GM19328 (cell line): ENCODE measurements at regions not wholly inside any gene's neighbourhood (a gene's known extent, or its start where the extent isn't known, plus 50 kb on each side); places are given as distances from the start of the nearest gene placed in this dataset.

Experiments
- ATAC-seq: cut with Tn5 transposase; IDR thresholded peaks from one replicate; pipeline ENCODE4 v1.9.1; 2021; ENCODE audit warnings: mild to moderate bottlenecking, moderate library complexity; ENCODE audit not compliant: unreplicated experiment

DNA sequence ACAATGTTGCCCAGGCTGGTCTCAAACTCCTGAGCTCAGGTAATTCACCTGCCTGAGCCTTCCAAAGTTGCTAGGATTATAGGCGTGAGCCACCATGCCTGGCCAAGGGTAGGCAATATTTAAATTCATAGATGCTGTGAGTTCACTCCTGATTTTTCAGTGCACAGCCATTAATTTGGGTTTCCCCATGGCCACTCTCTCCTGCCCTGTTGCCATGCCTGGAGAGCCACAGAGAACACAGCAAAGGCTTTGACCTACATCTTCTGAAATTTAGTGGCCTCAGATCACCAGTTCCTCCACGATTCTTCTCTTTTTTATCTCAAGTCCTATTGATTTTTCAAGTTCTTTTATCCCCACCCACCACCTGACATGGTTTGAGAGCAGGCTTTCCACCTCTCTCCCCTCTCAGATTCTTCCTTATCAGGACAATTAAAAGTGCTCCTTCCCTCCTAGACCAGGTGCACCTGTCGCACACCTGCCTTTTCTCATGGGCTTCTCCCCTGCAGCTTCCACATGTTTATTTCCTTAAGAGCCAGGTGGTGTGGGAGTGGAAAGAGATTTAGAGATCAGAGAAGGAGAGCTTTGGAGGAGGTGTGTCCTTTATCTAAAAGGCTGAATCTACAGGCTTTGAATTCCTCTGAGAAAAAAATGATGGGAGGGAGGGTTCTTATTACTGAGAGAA is 123.8 kb downstream of the ADRA2A start:
- ATAC-seq: no peak

DNA sequence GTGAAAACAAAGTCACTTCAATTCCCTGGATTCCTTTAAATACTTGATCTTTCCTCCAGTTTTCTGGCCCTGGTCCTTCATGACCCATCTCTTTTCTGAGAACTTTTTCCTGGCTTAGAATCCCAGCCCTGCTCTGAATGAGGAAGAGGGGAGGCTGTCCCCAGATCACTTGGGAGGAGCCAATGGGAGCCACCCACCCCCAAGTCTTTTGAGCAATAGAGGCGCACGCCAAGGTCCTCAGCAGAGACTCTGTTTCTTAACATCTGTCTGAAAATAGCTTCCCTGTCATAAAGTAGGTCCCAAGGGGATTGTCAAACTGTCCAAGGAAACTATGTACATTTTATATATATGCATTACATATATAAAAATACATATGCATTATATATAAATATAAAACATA is 126.8 kb downstream of the ADRA2A start:
- no peak for ATAC-seq

DNA sequence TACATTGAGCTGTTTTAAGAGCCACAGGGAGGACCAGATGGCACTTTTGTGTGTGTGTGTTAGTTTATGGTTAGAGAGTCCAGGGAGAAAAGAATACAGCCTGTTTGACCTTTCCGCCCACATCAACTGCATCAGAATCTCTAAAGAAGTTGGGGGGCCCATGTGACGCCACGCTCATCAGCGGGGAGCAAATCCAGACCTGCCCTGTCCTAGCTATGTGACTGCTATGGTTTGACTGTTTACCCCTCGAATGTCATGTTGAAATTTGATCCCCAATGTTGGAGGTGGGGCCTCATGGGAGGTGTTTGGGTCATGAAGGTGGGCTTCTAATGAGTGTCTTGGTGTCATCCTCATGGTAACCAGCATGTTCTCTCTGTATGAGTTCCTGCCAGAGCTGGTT is 128.0 kb downstream of the ADRA2A start:
- ATAC-seq: no peak

DNA sequence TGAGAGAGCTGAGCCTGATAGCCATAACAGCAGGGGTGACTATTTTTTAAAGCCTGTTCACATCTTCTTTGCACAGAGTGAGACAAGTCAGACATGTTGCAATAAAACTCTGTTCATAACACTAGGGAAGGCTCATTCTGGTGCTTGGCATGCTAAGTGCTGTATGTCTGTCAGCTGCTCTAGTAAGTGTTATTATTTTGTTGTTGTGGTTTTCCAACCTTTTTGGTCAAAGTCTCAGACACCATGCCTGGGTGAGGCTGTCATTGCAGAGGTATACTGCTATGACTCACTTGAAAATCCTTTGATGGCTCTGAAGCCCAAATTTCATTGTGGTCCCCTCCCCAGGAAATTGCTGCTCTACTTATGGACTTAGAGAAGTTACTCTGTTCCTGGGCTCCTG is 129.7 kb downstream of the ADRA2A start:
- no peak for ATAC-seq

DNA sequence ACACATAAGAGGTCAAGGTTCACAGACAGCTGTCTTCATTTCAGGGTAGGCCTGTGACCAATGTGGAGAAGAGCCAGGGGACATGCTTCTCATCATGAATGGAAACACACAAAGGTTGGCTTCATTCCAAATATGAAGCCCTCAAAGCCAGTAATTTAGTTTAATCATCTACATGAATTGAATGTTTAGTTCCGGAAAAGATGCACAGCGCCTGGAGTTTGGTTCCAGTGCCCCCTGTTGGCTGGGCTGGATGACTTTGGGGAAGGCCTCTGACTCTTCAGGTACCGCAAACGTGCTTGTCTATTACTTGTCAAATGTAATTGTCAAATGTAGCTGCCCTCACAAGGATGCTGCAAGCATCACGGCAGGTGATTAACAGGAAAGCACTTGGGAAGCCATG is 130.7 kb downstream of the ADRA2A start:
- no peak for ATAC-seq

GRCh38 chr10:111208951-111209350 is 132.1 kb downstream of the ADRA2A start:
- ATAC-seq: no peak

DNA sequence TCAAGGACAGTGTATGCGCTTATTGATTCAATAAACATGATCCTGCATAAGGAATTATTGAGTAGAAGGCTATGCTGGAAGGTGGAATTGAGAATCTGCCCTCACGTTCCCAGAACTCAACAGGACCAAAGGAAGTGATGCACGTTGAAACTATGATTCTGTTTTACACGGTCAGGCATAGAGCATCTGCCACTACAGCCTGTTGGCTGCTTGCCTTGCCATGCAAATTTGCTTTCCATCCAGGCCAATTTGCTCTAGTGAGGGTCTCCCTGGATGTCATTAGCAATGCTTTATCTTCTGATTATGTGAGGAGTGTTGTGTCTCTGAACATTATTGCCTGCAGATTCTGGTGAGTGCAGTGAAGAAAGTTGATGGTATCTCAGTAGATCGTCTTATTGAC is 132.9 kb downstream of the ADRA2A start:
- no peak for ATAC-seq

- ATAC-seq: no peak
These were observed 134.4 kb downstream of the ADRA2A start for GRCh38 chr10:111211241-111211640.

- no peak for ATAC-seq
These were observed 134.9 kb downstream of the ADRA2A start for GRCh38 chr10:111211706-111212105.

DNA sequence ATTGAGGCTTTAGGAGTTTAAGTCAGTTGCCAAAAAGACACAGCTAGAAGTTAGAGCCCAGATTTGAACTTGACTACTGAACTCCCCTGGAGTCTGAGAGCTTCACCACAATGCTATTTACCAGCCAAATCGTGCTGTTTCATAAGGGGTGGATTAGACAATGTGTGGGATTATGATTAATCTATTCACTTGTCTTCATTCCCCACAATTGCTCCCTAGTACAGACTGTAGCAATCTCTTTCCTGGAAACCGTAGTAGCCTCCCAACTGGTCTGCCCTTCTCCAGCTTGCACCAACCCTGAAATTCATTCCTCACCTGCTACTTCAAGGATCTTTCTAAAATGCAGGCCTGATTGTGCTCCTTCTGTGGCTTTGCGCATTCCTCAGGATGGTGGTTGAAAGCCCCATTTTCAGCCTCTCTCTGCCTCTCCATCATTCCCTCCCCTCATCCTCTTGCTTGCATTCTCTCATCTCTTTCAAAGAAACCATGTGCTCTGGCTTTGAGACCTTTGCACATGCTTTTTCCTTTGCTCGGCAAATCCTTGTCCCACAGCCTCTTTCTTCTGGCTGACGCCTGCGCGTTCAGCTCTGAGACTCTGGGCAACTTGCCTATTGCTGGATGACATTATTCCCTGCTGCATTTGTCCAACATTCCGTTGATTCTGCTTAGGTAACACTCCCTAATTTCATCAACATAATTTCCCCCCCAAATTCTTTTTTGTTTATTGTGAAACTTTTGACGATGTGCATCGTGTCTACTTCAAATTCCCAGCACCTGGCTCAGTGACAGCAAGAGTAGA is 145.1 kb downstream of the ADRA2A start:
- ATAC-seq: no peak

GRCh38 chr10:111222961-111223360 is 146.1 kb downstream of the ADRA2A start:
- no peak for ATAC-seq

- ATAC-seq: no peak
These were observed 154.9 kb downstream of the ADRA2A start for GRCh38 chr10:111231779-111232178.

- ATAC-seq: no peak
These were observed 156.6 kb downstream of the ADRA2A start for GRCh38 chr10:111233439-111233838.

GRCh38 chr10:111234234-111234913 is 157.5 kb downstream of the ADRA2A start:
- no peak for ATAC-seq

DNA sequence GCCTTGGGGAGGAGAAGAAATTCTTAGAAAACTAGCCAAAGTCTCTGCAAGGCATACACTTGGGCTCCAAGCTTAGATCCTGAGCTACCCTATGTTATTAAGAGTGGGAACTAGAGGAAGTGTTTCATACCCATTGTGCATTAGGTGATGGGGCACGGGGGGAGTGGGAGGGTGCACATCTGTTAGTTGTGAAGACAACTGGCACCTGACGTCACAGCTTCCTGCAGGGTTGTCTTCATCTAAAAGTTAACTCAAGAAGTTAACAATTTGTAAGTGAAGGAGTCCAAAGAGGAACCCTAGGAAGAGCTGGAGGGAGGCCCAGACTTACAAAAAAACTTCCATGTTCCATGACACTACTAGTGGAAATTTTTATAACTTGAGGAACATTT is 158.1 kb downstream of the ADRA2A start:
- no peak for ATAC-seq

- ATAC-seq: no peak
These were observed 163.5 kb downstream of the ADRA2A start for GRCh38 chr10:111240348-111240747.

DNA sequence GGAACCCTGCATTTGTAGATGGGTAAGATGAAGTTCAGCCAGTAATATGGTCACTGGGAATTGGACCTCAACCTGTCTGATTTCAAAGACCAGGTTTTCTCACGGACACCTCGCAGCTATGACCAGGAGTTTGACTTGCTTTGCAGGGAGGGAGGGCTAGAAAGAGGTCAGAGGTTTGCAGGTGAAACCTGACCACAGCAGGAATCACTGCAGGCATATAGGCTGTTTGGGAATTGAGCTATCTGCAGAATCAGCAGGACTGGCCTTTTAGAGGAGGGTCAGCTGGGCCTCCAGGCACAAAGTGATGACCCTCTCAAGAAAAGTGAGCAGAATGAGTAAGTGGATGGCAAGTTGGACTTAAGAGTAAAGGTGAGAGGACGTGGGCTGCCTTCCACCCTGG is 166.3 kb downstream of the ADRA2A start:
- ATAC-seq: no peak

GRCh38 chr10:111246136-111246535 is 169.3 kb downstream of the ADRA2A start:
- ATAC-seq: no peak

GRCh38 chr10:111246814-111247452 is 170.1 kb downstream of the ADRA2A start:
- no peak for ATAC-seq

DNA sequence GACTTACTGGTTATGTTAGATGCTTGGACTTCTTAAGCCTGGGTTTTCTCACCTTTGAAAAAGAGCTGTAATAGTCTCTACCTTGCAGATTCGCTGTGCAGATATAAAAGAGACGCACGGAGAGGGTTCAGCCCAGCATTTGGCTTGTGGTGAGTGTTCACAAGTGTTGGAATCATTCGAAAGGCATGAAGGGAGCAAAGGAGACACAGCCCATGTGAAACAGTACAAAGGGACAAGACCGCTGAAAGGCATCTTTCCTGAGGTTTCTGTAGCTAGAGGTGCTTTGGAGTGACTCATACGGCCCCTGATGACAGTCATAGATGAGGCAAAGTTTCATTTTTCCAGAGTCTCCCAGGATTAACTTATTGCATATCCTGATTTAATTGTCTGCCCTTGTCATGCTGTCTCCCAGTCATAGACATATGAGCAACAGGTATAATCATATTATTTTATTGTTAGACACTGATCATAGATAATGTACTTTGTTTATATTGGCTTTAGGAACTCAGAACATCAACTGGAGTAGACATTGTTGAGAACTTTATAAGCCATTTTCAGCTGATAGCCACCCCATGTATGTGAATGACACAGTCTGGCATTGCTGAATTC is 171.1 kb downstream of the ADRA2A start:
- no peak for ATAC-seq

DNA sequence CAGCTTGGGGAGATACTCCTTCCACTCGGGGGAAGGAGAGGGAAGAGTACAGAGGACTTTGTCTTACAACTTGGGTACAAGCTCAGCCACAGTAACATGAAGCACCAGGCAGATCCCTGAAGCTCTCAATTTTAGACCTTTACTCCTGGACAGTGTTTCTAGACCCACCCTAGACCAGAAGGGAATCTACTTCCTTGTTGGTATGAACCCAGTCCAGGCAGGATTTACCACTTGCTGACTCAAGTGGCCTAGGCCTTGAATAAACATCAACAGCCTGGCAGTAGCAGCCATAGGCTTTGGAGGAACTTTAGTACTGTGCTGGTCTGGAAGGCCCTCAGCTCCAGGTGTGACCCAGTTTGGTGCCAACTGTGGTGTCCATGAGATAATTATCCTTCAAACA is 173.1 kb downstream of the ADRA2A start:
- ATAC-seq: no peak
